HCT116 (cell line): ENCODE measurements at regions not wholly inside any gene's neighbourhood (a gene's known extent, or its start where the extent isn't known, plus 50 kb on each side); places are given as distances from the start of the nearest gene placed in this dataset.

ENCODE experiments used
- CTCF ChIP-seq, 3 experiments: fragments of 200-600 bp in 1 of 3; sonication (generic) in 1 of 3; IDR thresholded peaks in 2 of 3; conservative IDR thresholded peaks in 1 of 3; 2 replicates each; pipeline ENCODE4 v1.5.1; 2012 to 2017; ENCODE audit warnings: low read depth in 2 of 3, low read length in 2 of 3, antibody characterized with exemption in 1 of 3, borderline replicate concordance in 1 of 3, control low read depth in 1 of 3, mild to moderate bottlenecking in 1 of 3, mixed read lengths in 1 of 3, mixed run types in 1 of 3, moderate library complexity in 1 of 3; ENCODE audit not compliant: insufficient read depth in 1 of 3
- POLR2AphosphoS5 ChIP-seq: IDR thresholded peaks from 2 replicates; pipeline ENCODE4 v1.6.1; 2011; ENCODE audit warnings: mild to moderate bottlenecking, low read depth, low read length, moderate library complexity

GRCh38 chrX:42948723-42949657 is 171.0 kb upstream of the PPP1R2C start:
- TF ChIP-seq POLR2AphosphoS5, result no peak
- no peak for TF ChIP-seq CTCF (IDR thresholded peaks at IDR 0.05 in 2 of 3, conservative IDR thresholded peaks at IDR 0.05 in 1 of 3; ENCODE audit: borderline replicate concordance in 1 of 3, insufficient read depth in 1 of 3, low read depth in 2 of 3, low read length in 2 of 3)
